AG04450 (cell line): ENCODE measurements at regions not wholly inside any gene's neighbourhood (a gene's known extent, or its start where the extent isn't known, plus 50 kb on each side); places are given as distances from the start of the nearest gene placed in this dataset.

Experiments used
- CTCF ChIA-PET: fragments of 300-600, 350-600 bp; formaldehyde crosslinking; extraction: SDS; loops from one replicate; lab custom pipeline; 2022; ENCODE audit warnings: antibody characterized with exemption, inconsistent platforms; lab: Charles Lee
- POLR2A ChIA-PET: fragments of 350-600 bp; formaldehyde crosslinking; extraction: SDS; loops from one replicate; lab custom pipeline; 2021; ENCODE audit warnings: antibody characterized with exemption, inconsistent platforms; lab: Yijun Ruan, JAX
- DNase-seq: peaks from one replicate; pipeline ENCODE4 v3.0.0-alpha.2; 2011; ENCODE audit warnings: low read depth, low spot score
- H3K27ac ChIP-seq: one replicate; pipeline ENCODE4 v1.5.1; 2012; ENCODE audit warnings: low read depth, low read length, control low read depth
- H3K27me3 ChIP-seq: one replicate; pipeline ENCODE4 v1.6.0; 2012; ENCODE audit warnings: low read length; ENCODE audit not compliant: control insufficient read depth, insufficient read depth
- H3K4me3 ChIP-seq: 2 replicates; pipeline ENCODE4 v1.5.1; 2011; ENCODE audit warnings: mild to moderate bottlenecking, low read depth, low read length, control low read depth
- H3K9me3 ChIP-seq: 2 replicates; pipeline ENCODE4 v1.5.1; 2012; ENCODE audit warnings: low read length; ENCODE audit not compliant: control insufficient read depth, insufficient read depth
- TF ChIP-seq, protein P1 (sequence below): IDR thresholded peaks from 2 replicates; pipeline ENCODE4 v1.5.1; 2011; ENCODE audit warnings: low read depth, low read length, control low read depth, inconsistent platforms

DNA sequence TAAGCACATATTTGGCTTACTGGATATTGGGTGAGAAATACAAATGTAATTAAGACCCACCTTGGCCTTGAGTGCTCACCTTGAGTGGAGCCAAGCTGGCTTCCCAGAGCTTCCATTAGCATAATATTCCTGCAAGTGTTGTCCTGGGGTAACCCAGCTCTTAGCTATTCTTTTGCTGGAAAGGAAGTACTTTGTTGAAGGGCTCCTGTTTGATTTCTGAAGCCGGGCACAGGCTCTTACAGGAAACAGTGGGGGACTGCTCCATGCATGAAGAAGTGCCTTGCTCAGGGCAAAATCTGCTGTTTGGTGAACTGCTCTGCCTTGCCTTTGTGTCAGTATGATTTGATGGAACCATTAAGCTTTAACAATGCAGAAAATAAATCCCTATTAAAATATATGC lies 325.4 kb downstream of the SMAD2 start:
- DNase-seq = no peak
- Histone ChIP-seq H3K4me3 (no peak overlapping the region), H3K27ac (no peak overlapping the region), H3K9me3 (peaks cover 24% of the 10 kb centered on the region), H3K27me3 (no peaks in the 10 kb centered on the region)
- CTCF ChIA-PET = no interaction called here
- POLR2A ChIA-PET = no interaction called here
- TF ChIP-seq, protein P1, sequence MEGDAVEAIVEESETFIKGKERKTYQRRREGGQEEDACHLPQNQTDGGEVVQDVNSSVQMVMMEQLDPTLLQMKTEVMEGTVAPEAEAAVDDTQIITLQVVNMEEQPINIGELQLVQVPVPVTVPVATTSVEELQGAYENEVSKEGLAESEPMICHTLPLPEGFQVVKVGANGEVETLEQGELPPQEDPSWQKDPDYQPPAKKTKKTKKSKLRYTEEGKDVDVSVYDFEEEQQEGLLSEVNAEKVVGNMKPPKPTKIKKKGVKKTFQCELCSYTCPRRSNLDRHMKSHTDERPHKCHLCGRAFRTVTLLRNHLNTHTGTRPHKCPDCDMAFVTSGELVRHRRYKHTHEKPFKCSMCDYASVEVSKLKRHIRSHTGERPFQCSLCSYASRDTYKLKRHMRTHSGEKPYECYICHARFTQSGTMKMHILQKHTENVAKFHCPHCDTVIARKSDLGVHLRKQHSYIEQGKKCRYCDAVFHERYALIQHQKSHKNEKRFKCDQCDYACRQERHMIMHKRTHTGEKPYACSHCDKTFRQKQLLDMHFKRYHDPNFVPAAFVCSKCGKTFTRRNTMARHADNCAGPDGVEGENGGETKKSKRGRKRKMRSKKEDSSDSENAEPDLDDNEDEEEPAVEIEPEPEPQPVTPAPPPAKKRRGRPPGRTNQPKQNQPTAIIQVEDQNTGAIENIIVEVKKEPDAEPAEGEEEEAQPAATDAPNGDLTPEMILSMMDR = no peak

DNA sequence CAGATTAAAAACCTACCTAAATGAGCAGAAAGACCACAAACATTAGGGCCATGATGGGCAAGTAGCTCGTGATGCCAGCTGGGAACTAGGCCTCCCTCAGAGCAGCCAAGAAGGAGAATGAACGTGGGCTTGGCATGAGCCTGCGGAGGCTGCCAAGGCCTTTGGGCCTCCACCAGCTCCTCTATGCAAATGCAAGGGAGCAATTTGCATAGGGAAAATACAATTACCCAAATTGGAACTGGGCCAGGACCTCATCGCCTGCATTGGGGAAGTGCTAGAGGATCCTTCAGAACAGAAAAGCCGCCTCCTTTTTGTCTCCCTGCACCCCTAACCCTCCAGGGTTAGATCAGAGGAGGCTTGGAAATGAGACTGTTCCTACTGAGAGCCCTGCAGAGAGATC lies 326.4 kb downstream of the SMAD2 start:
- Histone ChIP-seq H3K9me3 (peaks cover 24% of the 10 kb centered on the region), H3K4me3 (no peak overlapping the region), H3K27me3 (no peaks in the 10 kb centered on the region), H3K27ac (no peak overlapping the region)
- POLR2A ChIA-PET = no interaction called here
- TF ChIP-seq, protein P1 = no peak
- DNase-seq = no peak
- CTCF ChIA-PET = no interaction called here

DNA sequence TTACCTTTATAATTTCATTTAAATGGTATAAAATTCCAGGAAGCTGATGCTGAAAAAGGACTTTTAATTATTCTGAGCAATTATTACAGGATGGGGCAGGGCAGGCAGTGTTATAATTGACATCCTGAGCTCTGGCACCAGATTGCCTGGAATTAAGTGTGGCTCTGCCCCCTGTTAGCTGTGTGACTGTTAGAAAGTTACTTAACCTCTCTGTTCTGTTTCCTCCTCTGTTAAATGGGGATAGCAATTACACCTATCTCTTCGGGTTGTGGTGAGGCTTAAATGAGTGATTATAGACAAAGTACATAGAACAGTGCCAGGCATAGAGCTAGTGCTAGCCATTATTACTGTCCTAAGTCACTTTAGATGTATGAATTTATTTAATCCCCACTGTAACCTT lies 327.3 kb downstream of the SMAD2 start:
- TF ChIP-seq, protein P1 = no peak
- peaks cover 24% of the 10 kb centered on the region for H3K9me3 ChIP-seq
- POLR2A ChIA-PET = no interaction called here
- H3K4me3 ChIP-seq = no peak overlapping the region
- H3K27me3 ChIP-seq = no peaks in the 10 kb centered on the region
- no peak overlapping the region for H3K27ac ChIP-seq
- CTCF ChIA-PET = no interaction called here
- no peak for DNase-seq

DNA sequence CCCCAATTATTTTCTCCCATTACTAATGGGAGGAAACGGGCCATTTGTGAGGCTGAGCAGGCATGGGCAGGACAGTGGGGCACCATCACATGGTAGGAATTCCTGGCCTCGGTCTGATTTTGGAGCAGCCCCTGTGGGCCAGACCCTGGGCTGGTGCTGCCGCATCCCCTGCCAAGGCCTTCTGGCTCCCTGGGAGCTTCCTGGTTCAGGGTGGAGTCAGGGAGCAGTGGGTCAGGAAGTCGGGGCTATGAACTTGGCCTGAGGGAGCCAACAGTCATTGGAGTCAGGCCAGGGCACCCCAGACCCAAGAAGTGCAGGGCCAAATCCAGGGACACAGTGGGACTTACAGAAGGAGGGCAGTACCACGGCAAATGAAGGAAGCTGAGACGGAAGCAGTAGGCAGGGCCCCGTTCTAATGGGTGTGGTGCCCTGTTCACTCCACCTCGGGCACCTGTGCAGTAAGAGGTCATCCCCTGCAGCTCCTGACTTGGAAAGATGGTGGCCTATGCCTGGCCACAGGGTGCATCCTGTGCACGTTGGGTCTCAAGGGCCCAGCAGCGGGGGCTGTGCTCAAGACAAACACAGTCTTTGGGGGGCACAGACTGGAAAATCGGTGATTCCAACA lies 328.1 kb downstream of the SMAD2 start:
- no peak overlapping the region for H3K27ac ChIP-seq
- DNase-seq = no peak
- no peaks in the 10 kb centered on the region for H3K27me3 ChIP-seq
- peaks cover 22% of the 10 kb centered on the region for H3K9me3 ChIP-seq
- TF ChIP-seq, protein P1 = no peak
- POLR2A ChIA-PET = no interaction called here
- H3K4me3 ChIP-seq = no peak overlapping the region
- CTCF ChIA-PET = no interaction called here

DNA sequence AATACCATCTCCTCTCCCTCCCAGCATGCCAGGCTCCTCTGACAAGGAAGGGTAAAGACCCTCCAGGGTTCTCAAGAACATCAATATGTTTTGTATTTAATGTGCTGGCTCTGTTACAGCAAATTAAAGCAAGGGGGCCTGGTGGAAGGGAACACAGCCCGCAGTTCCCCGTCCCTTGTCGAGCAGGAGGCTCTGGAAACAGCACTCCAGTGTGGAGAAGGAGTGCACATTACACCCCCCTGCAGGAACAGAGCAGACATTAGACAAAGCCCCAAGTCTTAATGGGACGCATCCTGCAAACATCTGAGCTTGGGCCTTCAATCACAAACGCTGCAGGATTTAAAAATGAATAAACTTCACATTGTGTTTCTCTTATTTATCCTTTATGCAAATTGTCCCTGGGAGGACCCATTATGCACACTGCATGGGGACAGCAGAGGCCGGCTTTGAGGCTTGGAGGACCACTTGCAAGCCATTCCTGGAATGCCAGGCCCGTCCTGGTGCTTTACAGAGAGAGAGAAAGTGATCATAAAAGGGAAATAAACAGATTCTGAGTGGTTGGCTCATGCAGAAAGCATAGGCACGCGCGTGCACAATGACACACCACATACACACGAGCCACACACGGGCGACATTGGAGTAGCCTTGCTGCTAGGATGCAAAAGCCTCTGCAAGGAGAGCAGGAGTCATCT lies 328.7 kb downstream of the SMAD2 start:
- no peak for DNase-seq
- Histone ChIP-seq H3K27ac (no peak overlapping the region), H3K9me3 (peaks cover 22% of the 10 kb centered on the region), H3K4me3 (no peak overlapping the region), H3K27me3 (no peaks in the 10 kb centered on the region)
- ChIA-PET POLR2A (no interaction called here), CTCF (no interaction called here)
- TF ChIP-seq, protein P1 = no peak
